GM10266 (cell line): ENCODE measurements at regions not wholly inside any gene's neighbourhood (a gene's known extent, or its start where the extent isn't known, plus 50 kb on each side); places are given as distances from the start of the nearest gene placed in this dataset.
"Not testable (repeated sequence)": the region's sequence is repeated elsewhere in the genome, so short reads cannot be mapped to it uniquely, and the experiment has no call there.

ENCODE experiments used
- DNase-seq: peaks from one replicate; pipeline ENCODE4 v3.0.0; 2012; ENCODE audit errors: extremely low spot score

- not testable (repeated sequence) for DNase-seq
These were observed 129.1 kb downstream of the CCT8L2 start for GRCh38 chr22:16463472-16463871.

GRCh38 chr22:16447451-16447850, 145.2 kb downstream of the CCT8L2 start:
- DNase-seq = not testable (repeated sequence)

- not testable (repeated sequence) for DNase-seq
These were observed 145.7 kb downstream of the CCT8L2 start for GRCh38 chr22:16446755-16447440.

GRCh38 chr22:16441014-16441413, 151.6 kb downstream of the CCT8L2 start:
- DNase-seq = not testable (repeated sequence)

GRCh38 chr22:16423476-16423875, 169.1 kb downstream of the CCT8L2 start:
- peak; percentile 2 for DNase-seq

- DNase-seq = not testable (repeated sequence)
These were observed 175.1 kb downstream of the CCT8L2 start for GRCh38 chr22:16417498-16417897.

- DNase-seq = not testable (repeated sequence)
These were observed 188.0 kb downstream of the CCT8L2 start for GRCh38 chr22:16404639-16405038.

GRCh38 chr22:16403661-16404060, 188.9 kb downstream of the CCT8L2 start:
- DNase-seq = not testable (repeated sequence)

GRCh38 chr22:16402874-16403399, 189.7 kb downstream of the CCT8L2 start:
- not testable (repeated sequence) for DNase-seq

- DNase-seq = not testable (repeated sequence)
These were observed 199.1 kb downstream of the CCT8L2 start for GRCh38 chr22:16393476-16393875.

GRCh38 chr22:16391417-16391930, 201.1 kb downstream of the CCT8L2 start:
- not testable (repeated sequence) for DNase-seq

- not testable (repeated sequence) for DNase-seq
These were observed 201.9 kb downstream of the CCT8L2 start for GRCh38 chr22:16390541-16391217.

GRCh38 chr22:16390046-16390445, 202.6 kb downstream of the CCT8L2 start:
- not testable (repeated sequence) for DNase-seq

GRCh38 chr22:16389256-16389655, 203.4 kb downstream of the CCT8L2 start:
- DNase-seq = not testable (repeated sequence)

GRCh38 chr22:16388616-16389015, 204.0 kb downstream of the CCT8L2 start:
- not testable (repeated sequence) for DNase-seq

- DNase-seq = not testable (repeated sequence)
These were observed 204.5 kb downstream of the CCT8L2 start for GRCh38 chr22:16388127-16388526.

- not testable (repeated sequence) for DNase-seq
These were observed 205.1 kb downstream of the CCT8L2 start for GRCh38 chr22:16387543-16387942.
